ENCODE measurements at regions not wholly inside any gene's neighbourhood (a gene's known extent, or its start where the extent isn't known, plus 50 kb on each side); places are given as distances from the start of the nearest gene placed in this dataset.

DNA sequence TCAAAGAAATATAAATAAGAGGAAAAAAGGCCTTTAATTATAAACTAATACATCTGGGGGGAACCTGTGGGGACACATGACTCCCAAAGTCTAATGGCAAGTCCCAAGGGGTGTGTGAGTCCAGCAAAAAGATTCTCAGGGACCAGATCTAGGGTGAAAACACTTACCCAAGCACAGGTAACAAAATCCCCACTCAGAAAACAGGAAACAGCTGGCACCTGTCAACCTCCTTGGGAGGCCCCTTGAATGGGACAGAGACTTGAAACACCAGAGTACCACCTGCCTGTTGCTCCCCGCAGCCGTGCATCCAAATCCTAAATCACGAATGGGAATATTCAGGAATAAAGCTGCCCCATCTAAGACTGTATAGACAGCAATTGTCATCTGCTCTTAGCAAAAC is 461.2 kb upstream of the CDH5 start:
- DNase-seq (ENCODE audit: low spot score) (no peak), ATAC-seq (no peak)
- H3K9me3 Mint-ChIP-seq: no peaks in the 10 kb centered on the region
- POLR2A ChIA-PET: no interaction called here
- CTCF ChIA-PET: no interaction called here
- H3K36me3 Mint-ChIP-seq: no peaks in the 10 kb centered on the region
- TF ChIP-seq ZNF263 (CRISPR knock-in tag; IDR thresholded peaks at IDR 0.05; ENCODE audit: low read depth) (no peak), FOXP1 (CRISPR knock-in tag; IDR thresholded peaks at IDR 0.05; ENCODE audit: borderline replicate concordance) (no peak), E2F4 (CRISPR knock-in tag; IDR thresholded peaks at IDR 0.05; ENCODE audit: borderline replicate concordance, low read depth) (no peak), ZNF423 (CRISPR knock-in tag; IDR thresholded peaks at IDR 0.05) (no peak), KAT7 (CRISPR knock-in tag; IDR thresholded peaks at IDR 0.05; ENCODE audit: borderline replicate concordance) (no peak), MLX (CRISPR knock-in tag; IDR thresholded peaks at IDR 0.05) (no peak), ZMAT4 (CRISPR knock-in tag; IDR thresholded peaks at IDR 0.05) (no peak), CREM (CRISPR knock-in tag; IDR thresholded peaks at IDR 0.05) (no peak), ZNF425 (CRISPR knock-in tag; conservative IDR thresholded peaks at IDR 0.05) (no peak), ATF2 (CRISPR knock-in tag; IDR thresholded peaks at IDR 0.05; ENCODE audit: borderline replicate concordance, low read depth) (no peak), GABPB1 (CRISPR knock-in tag; IDR thresholded peaks at IDR 0.05) (no peak), NFYB (CRISPR knock-in tag; conservative IDR thresholded peaks at IDR 0.05; ENCODE audit: low read depth) (no peak), MYBL2 (CRISPR knock-in tag; IDR thresholded peaks at IDR 0.05) (no peak)
- TF ChIP-seq, protein P1, sequence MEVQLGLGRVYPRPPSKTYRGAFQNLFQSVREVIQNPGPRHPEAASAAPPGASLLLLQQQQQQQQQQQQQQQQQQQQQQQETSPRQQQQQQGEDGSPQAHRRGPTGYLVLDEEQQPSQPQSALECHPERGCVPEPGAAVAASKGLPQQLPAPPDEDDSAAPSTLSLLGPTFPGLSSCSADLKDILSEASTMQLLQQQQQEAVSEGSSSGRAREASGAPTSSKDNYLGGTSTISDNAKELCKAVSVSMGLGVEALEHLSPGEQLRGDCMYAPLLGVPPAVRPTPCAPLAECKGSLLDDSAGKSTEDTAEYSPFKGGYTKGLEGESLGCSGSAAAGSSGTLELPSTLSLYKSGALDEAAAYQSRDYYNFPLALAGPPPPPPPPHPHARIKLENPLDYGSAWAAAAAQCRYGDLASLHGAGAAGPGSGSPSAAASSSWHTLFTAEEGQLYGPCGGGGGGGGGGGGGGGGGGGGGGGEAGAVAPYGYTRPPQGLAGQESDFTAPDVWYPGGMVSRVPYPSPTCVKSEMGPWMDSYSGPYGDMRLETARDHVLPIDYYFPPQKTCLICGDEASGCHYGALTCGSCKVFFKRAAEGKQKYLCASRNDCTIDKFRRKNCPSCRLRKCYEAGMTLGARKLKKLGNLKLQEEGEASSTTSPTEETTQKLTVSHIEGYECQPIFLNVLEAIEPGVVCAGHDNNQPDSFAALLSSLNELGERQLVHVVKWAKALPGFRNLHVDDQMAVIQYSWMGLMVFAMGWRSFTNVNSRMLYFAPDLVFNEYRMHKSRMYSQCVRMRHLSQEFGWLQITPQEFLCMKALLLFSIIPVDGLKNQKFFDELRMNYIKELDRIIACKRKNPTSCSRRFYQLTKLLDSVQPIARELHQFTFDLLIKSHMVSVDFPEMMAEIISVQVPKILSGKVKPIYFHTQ (CRISPR knock-in tag; IDR thresholded peaks at IDR 0.05): no peak
- TF ChIP-seq, protein P2, sequence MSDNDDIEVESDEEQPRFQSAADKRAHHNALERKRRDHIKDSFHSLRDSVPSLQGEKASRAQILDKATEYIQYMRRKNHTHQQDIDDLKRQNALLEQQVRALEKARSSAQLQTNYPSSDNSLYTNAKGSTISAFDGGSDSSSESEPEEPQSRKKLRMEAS (CRISPR knock-in tag; IDR thresholded peaks at IDR 0.05): no peak
- TF ChIP-seq, protein P3, sequence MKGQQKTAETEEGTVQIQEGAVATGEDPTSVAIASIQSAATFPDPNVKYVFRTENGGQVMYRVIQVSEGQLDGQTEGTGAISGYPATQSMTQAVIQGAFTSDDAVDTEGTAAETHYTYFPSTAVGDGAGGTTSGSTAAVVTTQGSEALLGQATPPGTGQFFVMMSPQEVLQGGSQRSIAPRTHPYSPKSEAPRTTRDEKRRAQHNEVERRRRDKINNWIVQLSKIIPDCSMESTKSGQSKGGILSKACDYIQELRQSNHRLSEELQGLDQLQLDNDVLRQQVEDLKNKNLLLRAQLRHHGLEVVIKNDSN (CRISPR knock-in tag; IDR thresholded peaks at IDR 0.05): no peak
- TF ChIP-seq, protein P4, sequence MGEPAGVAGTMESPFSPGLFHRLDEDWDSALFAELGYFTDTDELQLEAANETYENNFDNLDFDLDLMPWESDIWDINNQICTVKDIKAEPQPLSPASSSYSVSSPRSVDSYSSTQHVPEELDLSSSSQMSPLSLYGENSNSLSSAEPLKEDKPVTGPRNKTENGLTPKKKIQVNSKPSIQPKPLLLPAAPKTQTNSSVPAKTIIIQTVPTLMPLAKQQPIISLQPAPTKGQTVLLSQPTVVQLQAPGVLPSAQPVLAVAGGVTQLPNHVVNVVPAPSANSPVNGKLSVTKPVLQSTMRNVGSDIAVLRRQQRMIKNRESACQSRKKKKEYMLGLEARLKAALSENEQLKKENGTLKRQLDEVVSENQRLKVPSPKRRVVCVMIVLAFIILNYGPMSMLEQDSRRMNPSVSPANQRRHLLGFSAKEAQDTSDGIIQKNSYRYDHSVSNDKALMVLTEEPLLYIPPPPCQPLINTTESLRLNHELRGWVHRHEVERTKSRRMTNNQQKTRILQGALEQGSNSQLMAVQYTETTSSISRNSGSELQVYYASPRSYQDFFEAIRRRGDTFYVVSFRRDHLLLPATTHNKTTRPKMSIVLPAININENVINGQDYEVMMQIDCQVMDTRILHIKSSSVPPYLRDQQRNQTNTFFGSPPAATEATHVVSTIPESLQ (CRISPR knock-in tag; IDR thresholded peaks at IDR 0.05): no peak
- H3K4me3 Mint-ChIP-seq: no peak overlapping the region
- H3K4me1 Mint-ChIP-seq: peaks cover 22% of the 10 kb centered on the region
- H3K27ac Mint-ChIP-seq: no peak overlapping the region
- no peaks in the 10 kb centered on the region for H3K27me3 Mint-ChIP-seq (ENCODE audit: low read depth)

Measured in WTC11 (cell line).